Stomach (tissue), 8 donors: ENCODE measurements at regions not wholly inside any gene's neighbourhood (a gene's known extent, or its start where the extent isn't known, plus 50 kb on each side); places are given as distances from the start of the nearest gene placed in this dataset.

Source experiments
- DNase-seq, 2 donors: peaks; one replicate each; pipeline versions ENCODE4 v3.0.0 to v3.0.0-alpha.2; 2013 to 2019
- H3K27ac ChIP-seq, 5 donors: fragments of 200-600 bp in 4 of 5; sonication (generic) in 4 of 5; one replicate each; pipeline ENCODE4 v1.5.1; 2013 to 2019; ENCODE audit warnings: mild to moderate bottlenecking in 1 of 5, moderate library complexity in 1 of 5
- H3K27me3 ChIP-seq, 3 donors: fragments of 200-600 bp; sonication (generic); one replicate each; pipeline ENCODE4 v1.5.1; 2017 to 2019; ENCODE audit warnings: mixed run types in 1 of 3
- H3K36me3 ChIP-seq, 4 donors: fragments of 200-600 bp; sonication (generic); 1 replicate in 3 of 4; 2 replicates in 1 of 4; pipeline ENCODE4 v1.5.1; 2016 to 2019
- H3K4me1 ChIP-seq, 4 donors: fragments of 200-600 bp; sonication (generic); one replicate each; pipeline ENCODE4 v1.5.1; 2016 to 2019
- H3K4me3 ChIP-seq, 4 donors: fragments of 200-600 bp; sonication (generic) in 3 of 4; one replicate each; pipeline ENCODE4 v1.5.1; 2016 to 2019; ENCODE audit warnings: mild to moderate bottlenecking in 1 of 4
- H3K9me3 ChIP-seq, 4 donors: fragments of 200-600 bp; sonication (generic); one replicate each; pipeline ENCODE4 v1.5.1; 2016 to 2019
- CTCF ChIP-seq, 7 experiments: fragments of 450-650 bp in 4 of 7; fragments of 200-600 bp in 3 of 7; sonication (generic) in 3 of 7; IDR thresholded peaks; one replicate each; pipeline ENCODE4 v1.5.1; 2016 to 2019; ENCODE audit warnings: antibody characterized with exemption in 7 of 7, control low read depth in 2 of 7, mild to moderate bottlenecking in 1 of 7
- EP300 ChIP-seq: sonication (generic); formaldehyde crosslinking; IDR thresholded peaks from one replicate; pipeline ENCODE4 v1.6.1; 2017; ENCODE audit warnings: antibody characterized with exemption
- POLR2A ChIP-seq, 4 donors: fragments of 450-650 bp; IDR thresholded peaks; one replicate each; pipeline ENCODE4 v1.6.1; 2016; ENCODE audit warnings: antibody characterized with exemption in 4 of 4, control low read depth in 2 of 4, mild to moderate bottlenecking in 1 of 4, moderate library complexity in 1 of 4
- POLR2AphosphoS5 ChIP-seq, 3 donors: sonication (generic); formaldehyde crosslinking; IDR thresholded peaks; one replicate each; pipeline ENCODE4 v1.6.1; 2016; ENCODE audit warnings: antibody characterized with exemption in 3 of 3
- WGBS, 5 donors: extraction: QIAGEN DNeasy Blood & Tissue Kit in 3 of 5; methylation state at CpG; one replicate each; pipeline versions ENCODE4 v1.1.5 to v1.1.7; 2013 to 2018; 5-methylcytosine and 5-hydroxymethylcytosine counted together
- intact Hi-C: fragments of 100-400 bp; cut with DNase I; formaldehyde crosslinking; loops from one replicate; pipeline ENCODE4 v1.15.1; 2023; ENCODE audit warnings: low total_unique reads
- donor health status: healthy with polysubstance abuse.
- donor health status: Bipolar disorder and iron deficiency.
- donor health status: healthy.

GRCh38 chrX:109299091-109299490 lies 182.8 kb downstream of the GUCY2F start:
- Histone ChIP-seq H3K27ac (no peak overlapping the region), H3K27me3 (no peaks in the 10 kb centered on the region), H3K36me3 (no peaks in the 10 kb centered on the region), H3K9me3 (no peaks in the 10 kb centered on the region), H3K4me1 (no peaks in the 10 kb centered on the region), H3K4me3 (no peak overlapping the region)
- WGBS, 5 donors: 39 to 70% (median 48%) methylated on average over 2 of the region's 2 CpGs
- TF ChIP-seq POLR2A (IDR thresholded peaks at IDR 0.05) (no peak), CTCF (IDR thresholded peaks at IDR 0.05) (no peak), EP300 (no peak), POLR2AphosphoS5 (IDR thresholded peaks at IDR 0.05) (no peak)
- intact Hi-C loops: no loop called here
- DNase-seq: no peak

GRCh38 chrX:109294097-109294814 lies 187.6 kb downstream of the GUCY2F start:
- H3K27me3 ChIP-seq: no peaks in the 10 kb centered on the region
- no peaks in the 10 kb centered on the region for H3K4me1 ChIP-seq
- H3K36me3 ChIP-seq: no peaks in the 10 kb centered on the region
- H3K27ac ChIP-seq: no peak overlapping the region
- TF ChIP-seq POLR2A (IDR thresholded peaks at IDR 0.05) (no peak), POLR2AphosphoS5 (IDR thresholded peaks at IDR 0.05) (no peak), CTCF (IDR thresholded peaks at IDR 0.05) (no peak), EP300 (no peak)
- intact Hi-C loops: no loop called here
- DNase-seq: no peak
- 58 to 77% (median 70%) methylated on average over 4 of the region's 4 CpGs for WGBS, 5 donors
- H3K4me3 ChIP-seq: no peak overlapping the region
- peaks cover 0 to 5% (median 0%) of the 10 kb centered on the region in 4 donors for H3K9me3 ChIP-seq

- H3K9me3 ChIP-seq: peaks cover 0 to 6% (median 0%) of the 10 kb centered on the region in 4 donors
- no peaks in the 10 kb centered on the region for H3K27me3 ChIP-seq
- intact Hi-C loops: no loop called here
- no peak for TF ChIP-seq POLR2AphosphoS5 (IDR thresholded peaks at IDR 0.05)
- no peak for TF ChIP-seq EP300
- TF ChIP-seq CTCF (IDR thresholded peaks at IDR 0.05): no peak
- no peak for TF ChIP-seq POLR2A (IDR thresholded peaks at IDR 0.05)
- H3K27ac ChIP-seq: no peak overlapping the region
- DNase-seq: no peak
- no peak overlapping the region for H3K4me3 ChIP-seq
- H3K36me3 ChIP-seq: no peaks in the 10 kb centered on the region
- H3K4me1 ChIP-seq: peaks cover 0 to 15% (median 5%) of the 10 kb centered on the region in 4 donors
- 67 to 100% (median 88%) methylated on average over 1 of the region's 1 CpG for WGBS, 5 donors
These were observed 198.0 kb downstream of the GUCY2F start for GRCh38 chrX:109283870-109284269.

- Histone ChIP-seq H3K27me3 (peaks cover 0 to 13% (median 0%) of the 10 kb centered on the region in 3 donors), H3K9me3 (no peaks in the 10 kb centered on the region)
- intact Hi-C loops: no loop called here
These were observed 200.2 kb downstream of the GUCY2F start for GRCh38 chrX:109281483-109282275.

More at GRCh38 chrX:109281483-109282275, 200.2 kb downstream of the GUCY2F start:
- Histone ChIP-seq H3K27ac (peak overlapping the region in 2 of 5 donors; percentile 13 to 70), H3K4me3 (no peak overlapping the region), H3K4me1 (peaks cover 0 to 15% (median 5%) of the 10 kb centered on the region in 4 donors), H3K36me3 (no peaks in the 10 kb centered on the region)
- peak; percentile 17 to 61 (median 55) for TF ChIP-seq POLR2AphosphoS5 (IDR thresholded peaks at IDR 0.05)
- TF ChIP-seq CTCF (IDR thresholded peaks at IDR 0.05): no peak
- 0 to 14% (median 5%) methylated on average over 3 of the region's 3 CpGs for WGBS, 5 donors
- DNase-seq: peak; percentile 56 to 88
